Fibroblast of villous mesenchyme (primary cell): ENCODE measurements at regions not wholly inside any gene's neighbourhood (a gene's known extent, or its start where the extent isn't known, plus 50 kb on each side); places are given as distances from the start of the nearest gene placed in this dataset.
A peak's percentile ranks its signal among the peaks of the same experiment; 100 is the strongest.
"Not testable (repeated sequence)": the region's sequence is repeated elsewhere in the genome, so short reads cannot be mapped to it uniquely, and the experiment has no call there.

ENCODE experiments used
- DNase-seq: peaks from one replicate; pipeline ENCODE4 v3.0.0-alpha.2; 2010; ENCODE audit warnings: low read depth
- H3K4me3 ChIP-seq: 2 replicates; pipeline ENCODE4 v1.5.1; 2011; ENCODE audit warnings: low read depth, mild to moderate bottlenecking, low read length
- CTCF ChIP-seq: IDR thresholded peaks from 2 replicates; pipeline ENCODE4 v1.5.1; 2012; ENCODE audit warnings: low read depth, mild to moderate bottlenecking, low read length; ENCODE audit not compliant: insufficient read depth

GRCh38 chr12:74393272-74393671 lies 144.4 kb upstream of the ATXN7L3B start:
- TF ChIP-seq CTCF = no peak
- no peak for DNase-seq
- no peak overlapping the region for H3K4me3 ChIP-seq

- DNase-seq = no peak
Measured at GRCh38 chr12:74394647-74395046, 143.0 kb upstream of the ATXN7L3B start.

GRCh38 chr12:74401035-74401434 lies 136.6 kb upstream of the ATXN7L3B start:
- no peak overlapping the region for H3K4me3 ChIP-seq
- no peak for DNase-seq
- TF ChIP-seq CTCF = no peak

More at GRCh38 chr12:74394647-74395046, 143.0 kb upstream of the ATXN7L3B start:
- no peak overlapping the region for H3K4me3 ChIP-seq
- TF ChIP-seq CTCF = no peak

GRCh38 chr12:74401966-74402365 lies 135.7 kb upstream of the ATXN7L3B start:
- no peak for TF ChIP-seq CTCF
- H3K4me3 ChIP-seq = no peak overlapping the region

GRCh38 chr12:74403221-74403470 lies 134.5 kb upstream of the ATXN7L3B start:
- DNase-seq, H3K4me3 ChIP-seq: not testable (repeated sequence)

More at GRCh38 chr12:74401966-74402365, 135.7 kb upstream of the ATXN7L3B start:
- no peak for DNase-seq

GRCh38 chr12:74408601-74409166 lies 129.0 kb upstream of the ATXN7L3B start:
- H3K4me3 ChIP-seq = no peak overlapping the region
- no peak for DNase-seq
- TF ChIP-seq CTCF = no peak

GRCh38 chr12:74412606-74413230 lies 124.9 kb upstream of the ATXN7L3B start:
- no peak overlapping the region for H3K4me3 ChIP-seq
- peak; percentile 40 for TF ChIP-seq CTCF
- DNase-seq = peak; percentile 11
